HL-60 (cell line): ENCODE measurements at regions not wholly inside any gene's neighbourhood (a gene's known extent, or its start where the extent isn't known, plus 50 kb on each side); places are given as distances from the start of the nearest gene placed in this dataset.
"Not testable (repeated sequence)": the region's sequence is repeated elsewhere in the genome, so short reads cannot be mapped to it uniquely, and the experiment has no call there.

Experiments
- DNase-seq, 2 experiments: peaks; one replicate each; pipeline ENCODE4 v3.0.0-alpha.2; 2010 to 2020; ENCODE audit warnings: low read depth in 1 of 2, low spot score in 1 of 2
- H3K27ac ChIP-seq: fragments of 250-450 bp; sonication (Bioruptor Pico); replicated peaks from 2 replicates; pipeline ENCODE4 v1.5.1; 2020; ENCODE audit warnings: mild to moderate bottlenecking, moderate library complexity
- H3K27me3 ChIP-seq: fragments of 250-450 bp; sonication (Bioruptor Pico); 2 replicates; pipeline ENCODE4 v1.5.1; 2021; ENCODE audit warnings: mild to moderate bottlenecking, moderate library complexity; ENCODE audit not compliant: insufficient read depth, poor library complexity, severe bottlenecking
- H3K4me3 ChIP-seq: replicated peaks from 2 replicates; pipeline ENCODE4 v1.5.1; 2011; ENCODE audit warnings: mild to moderate bottlenecking, control low read depth, low read length; ENCODE audit not compliant: insufficient read depth
- CTCF ChIP-seq: IDR thresholded peaks from one replicate; pipeline ENCODE4 v1.5.1; 2011; ENCODE audit warnings: low read length, control low read depth, inconsistent platforms; ENCODE audit not compliant: insufficient read depth
- GABPA ChIP-seq: IDR thresholded peaks from 2 replicates; pipeline ENCODE4 v1.6.1; 2012; ENCODE audit warnings: low read depth
- POLR2AphosphoS5 ChIP-seq: IDR thresholded peaks from 2 replicates; pipeline ENCODE4 v1.6.1; 2012; ENCODE audit warnings: low read depth
- SPI1 ChIP-seq: IDR thresholded peaks from 2 replicates; pipeline ENCODE4 v1.6.1; 2012; ENCODE audit warnings: low read depth, mild to moderate bottlenecking, borderline replicate concordance
- TF ChIP-seq, protein P1 (sequence below): IDR thresholded peaks from 2 replicates; pipeline ENCODE4 v1.6.1; 2012; ENCODE audit warnings: low read depth; ENCODE audit not compliant: insufficient replicate concordance

DNA sequence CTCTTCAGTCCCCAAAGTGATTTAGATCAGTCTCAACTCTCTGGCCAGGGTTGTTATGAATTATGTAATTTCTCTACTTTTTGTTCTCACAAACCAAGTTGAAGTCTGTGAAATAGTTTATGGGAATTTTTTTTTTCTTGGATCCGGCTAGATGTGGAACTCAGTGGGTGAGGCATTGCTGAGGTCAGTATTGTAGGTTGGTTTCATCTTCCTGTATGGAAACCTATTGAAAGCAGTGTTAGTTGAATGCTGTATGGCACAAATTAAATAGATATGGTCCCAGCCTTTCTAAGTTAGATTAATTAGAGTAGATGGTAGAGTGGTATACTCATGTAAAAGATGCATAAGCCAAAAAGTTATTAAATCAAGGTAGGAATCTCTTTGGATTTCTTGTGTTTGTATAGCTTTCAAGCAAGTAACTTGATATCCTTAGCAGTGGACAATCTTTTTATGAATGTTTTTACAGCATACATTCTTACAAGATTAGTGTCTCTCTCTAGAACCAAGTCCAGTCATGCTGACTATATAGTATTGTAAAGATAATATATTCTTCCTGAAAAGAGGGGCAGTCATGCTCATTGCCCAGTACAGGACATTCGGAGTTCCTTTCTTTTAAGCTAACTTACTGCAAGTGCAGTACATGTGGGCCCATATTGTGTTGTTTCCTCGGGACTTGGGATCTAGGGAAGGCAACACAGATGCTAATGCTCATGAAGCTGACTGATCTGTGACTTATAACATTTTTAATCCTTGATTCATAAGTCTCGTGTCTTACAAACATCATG lies 2541.1 kb downstream of the PCDH9 start:
- no peak for DNase-seq

DNA sequence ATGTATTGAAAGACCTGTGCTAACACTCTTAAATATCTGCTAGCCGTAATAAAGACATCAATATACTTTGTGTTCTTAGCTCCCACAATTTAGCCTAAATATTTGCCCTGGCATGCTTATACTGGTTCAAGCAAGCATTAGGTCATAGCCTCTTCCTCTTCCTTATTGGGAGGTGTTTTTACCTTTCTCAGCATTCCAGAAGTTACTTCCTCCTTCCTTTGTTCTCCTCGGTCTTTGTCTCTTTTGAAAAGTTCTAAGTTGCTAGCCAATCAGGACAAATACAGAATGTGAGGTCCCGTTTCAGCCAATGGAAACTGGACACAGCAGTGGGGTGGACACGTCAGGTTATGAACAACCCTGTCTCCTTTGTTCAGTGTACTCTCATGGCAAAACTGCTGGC lies 2543.6 kb downstream of the PCDH9 start:
- not testable (repeated sequence) for H3K4me3 ChIP-seq, H3K27me3 ChIP-seq, DNase-seq, H3K27ac ChIP-seq

More for the DNA sequence above, 2541.1 kb downstream of the PCDH9 start:
- no peak overlapping the region for H3K4me3 ChIP-seq
- no peaks in the 10 kb centered on the region for H3K27me3 ChIP-seq
- H3K27ac ChIP-seq: no peak overlapping the region
- TF ChIP-seq, protein P1, sequence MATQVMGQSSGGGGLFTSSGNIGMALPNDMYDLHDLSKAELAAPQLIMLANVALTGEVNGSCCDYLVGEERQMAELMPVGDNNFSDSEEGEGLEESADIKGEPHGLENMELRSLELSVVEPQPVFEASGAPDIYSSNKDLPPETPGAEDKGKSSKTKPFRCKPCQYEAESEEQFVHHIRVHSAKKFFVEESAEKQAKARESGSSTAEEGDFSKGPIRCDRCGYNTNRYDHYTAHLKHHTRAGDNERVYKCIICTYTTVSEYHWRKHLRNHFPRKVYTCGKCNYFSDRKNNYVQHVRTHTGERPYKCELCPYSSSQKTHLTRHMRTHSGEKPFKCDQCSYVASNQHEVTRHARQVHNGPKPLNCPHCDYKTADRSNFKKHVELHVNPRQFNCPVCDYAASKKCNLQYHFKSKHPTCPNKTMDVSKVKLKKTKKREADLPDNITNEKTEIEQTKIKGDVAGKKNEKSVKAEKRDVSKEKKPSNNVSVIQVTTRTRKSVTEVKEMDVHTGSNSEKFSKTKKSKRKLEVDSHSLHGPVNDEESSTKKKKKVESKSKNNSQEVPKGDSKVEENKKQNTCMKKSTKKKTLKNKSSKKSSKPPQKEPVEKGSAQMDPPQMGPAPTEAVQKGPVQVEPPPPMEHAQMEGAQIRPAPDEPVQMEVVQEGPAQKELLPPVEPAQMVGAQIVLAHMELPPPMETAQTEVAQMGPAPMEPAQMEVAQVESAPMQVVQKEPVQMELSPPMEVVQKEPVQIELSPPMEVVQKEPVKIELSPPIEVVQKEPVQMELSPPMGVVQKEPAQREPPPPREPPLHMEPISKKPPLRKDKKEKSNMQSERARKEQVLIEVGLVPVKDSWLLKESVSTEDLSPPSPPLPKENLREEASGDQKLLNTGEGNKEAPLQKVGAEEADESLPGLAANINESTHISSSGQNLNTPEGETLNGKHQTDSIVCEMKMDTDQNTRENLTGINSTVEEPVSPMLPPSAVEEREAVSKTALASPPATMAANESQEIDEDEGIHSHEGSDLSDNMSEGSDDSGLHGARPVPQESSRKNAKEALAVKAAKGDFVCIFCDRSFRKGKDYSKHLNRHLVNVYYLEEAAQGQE: no peak
- no peak for TF ChIP-seq CTCF
- no peak for TF ChIP-seq SPI1
- no peak for TF ChIP-seq POLR2AphosphoS5
- TF ChIP-seq GABPA: no peak

DNA sequence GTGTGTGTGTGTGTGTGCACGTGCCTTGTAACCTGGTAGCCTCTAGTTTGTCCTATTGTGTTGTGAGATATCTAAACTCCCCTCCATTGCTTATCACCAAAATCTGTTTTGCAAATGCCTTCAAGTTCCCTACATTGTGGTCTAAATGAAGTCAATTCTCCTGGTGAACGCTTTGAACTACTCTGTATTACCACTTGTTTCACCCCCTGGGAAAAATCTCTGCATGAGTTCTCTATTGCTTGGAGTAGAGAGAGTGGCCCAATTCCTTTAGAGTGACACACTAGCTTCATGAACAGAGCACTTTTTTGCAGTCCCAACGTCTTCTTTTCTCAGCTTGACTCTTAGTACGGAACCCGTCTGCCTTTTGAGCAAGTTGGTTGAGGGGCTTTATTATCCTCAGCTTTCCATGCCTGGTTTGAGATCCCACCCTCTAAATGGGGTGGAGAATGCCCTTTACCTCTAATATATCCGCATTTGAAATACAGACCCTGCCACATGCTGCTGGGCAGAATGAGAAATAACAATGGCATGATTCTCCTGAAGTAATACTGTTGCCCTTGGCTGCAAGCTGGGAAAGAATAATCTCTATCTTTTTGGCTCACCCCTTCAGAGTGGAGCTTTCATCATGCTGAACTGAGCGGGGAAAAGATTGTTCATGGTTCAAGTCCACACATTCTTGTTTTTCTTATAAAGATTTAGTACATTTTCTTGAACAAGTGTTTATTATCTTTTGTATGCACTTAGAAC lies 2545.3 kb downstream of the PCDH9 start:
- no peak overlapping the region for H3K27ac ChIP-seq
- H3K27me3 ChIP-seq: no peaks in the 10 kb centered on the region
- DNase-seq: no peak
- no peak overlapping the region for H3K4me3 ChIP-seq
- no peak for TF ChIP-seq SPI1

DNA sequence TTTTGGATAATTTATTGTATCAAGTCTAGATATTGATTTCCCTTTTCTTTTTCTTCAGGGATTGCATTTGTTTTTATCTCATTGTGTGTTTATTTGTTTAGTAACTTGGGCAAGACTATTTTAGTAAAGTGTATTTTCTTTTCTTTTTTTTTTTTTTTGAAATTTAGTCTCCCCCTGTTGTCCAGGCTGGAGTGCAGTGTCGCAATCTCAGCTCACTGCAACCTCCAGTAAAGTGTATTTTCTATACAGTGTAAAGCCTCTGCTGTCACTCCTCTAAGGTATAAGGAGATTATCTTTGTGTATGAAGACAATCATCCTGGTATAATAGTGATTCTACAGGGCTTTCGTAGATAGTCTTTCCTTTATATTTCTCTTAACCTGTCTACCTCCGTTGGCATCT lies 2546.0 kb downstream of the PCDH9 start:
- no peak overlapping the region for H3K4me3 ChIP-seq
- H3K27me3 ChIP-seq: no peaks in the 10 kb centered on the region
- no peak overlapping the region for H3K27ac ChIP-seq
- no peak for DNase-seq
- TF ChIP-seq CTCF (no peak), SPI1 (no peak), GABPA (no peak), POLR2AphosphoS5 (no peak)
- TF ChIP-seq, protein P1: no peak
